Adrenal gland (tissue), 5 donors: ENCODE measurements at regions not wholly inside any gene's neighbourhood (a gene's known extent, or its start where the extent isn't known, plus 50 kb on each side); places are given as distances from the start of the nearest gene placed in this dataset.

Experiments used
- POLR2A ChIP-seq, 2 donors: fragments of 450-650 bp; IDR thresholded peaks; one replicate each; pipeline ENCODE4 v1.6.1; 2017; ENCODE audit warnings: antibody characterized with exemption in 2 of 2, mild to moderate bottlenecking in 2 of 2, moderate library complexity in 1 of 2
- TF ChIP-seq, protein P1 (sequence below), 6 experiments: fragments of 450-650 bp in 4 of 6; fragments of 200-600 bp in 2 of 6; sonication (generic) in 1 of 6; IDR thresholded peaks; 1 replicate in 5 of 6; 2 replicates in 1 of 6; pipeline versions ENCODE4 v1.5.1 to v1.8.0; 2016 to 2021; ENCODE audit warnings: antibody characterized with exemption in 6 of 6, mild to moderate bottlenecking in 2 of 6, moderate library complexity in 1 of 6
- donor health status: DM: no; HTN: no; CAD: no.

DNA sequence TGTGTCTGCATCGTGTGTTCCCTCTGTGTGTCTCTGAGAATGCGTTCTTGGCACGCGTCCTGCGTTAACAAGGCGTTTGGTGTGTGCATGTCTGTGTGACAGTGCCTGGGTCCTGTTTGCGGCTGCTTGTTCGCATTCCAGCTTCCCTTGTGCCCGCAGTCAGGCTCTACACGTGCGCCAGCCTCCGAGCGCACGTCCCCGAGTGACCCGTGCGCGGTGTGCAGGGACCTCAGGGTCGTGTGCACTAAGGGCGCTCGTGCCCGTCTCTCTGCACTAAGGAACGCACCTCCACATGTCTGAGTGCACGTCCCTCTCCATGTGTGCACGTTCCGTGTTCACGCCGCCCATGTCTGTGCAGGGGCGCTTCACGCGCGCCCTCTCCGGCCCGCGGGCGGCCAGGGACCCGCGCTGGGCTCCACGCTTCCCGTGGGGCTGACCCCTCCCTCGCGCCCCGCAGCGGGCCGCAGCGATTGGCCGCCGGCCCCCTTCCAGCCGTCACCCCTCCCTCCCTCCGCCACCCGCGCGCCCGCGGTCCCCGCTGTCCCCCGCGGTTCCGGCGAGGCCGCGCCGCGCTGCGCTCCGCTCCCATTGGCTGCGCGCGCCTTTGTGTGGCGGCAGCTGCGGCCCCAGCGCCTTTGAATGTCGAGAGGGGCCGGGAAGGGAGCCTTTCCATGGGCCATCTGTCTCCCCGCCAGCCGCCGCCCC lies 229.4 kb downstream of the HAUS1 start:
- TF ChIP-seq, protein P1, sequence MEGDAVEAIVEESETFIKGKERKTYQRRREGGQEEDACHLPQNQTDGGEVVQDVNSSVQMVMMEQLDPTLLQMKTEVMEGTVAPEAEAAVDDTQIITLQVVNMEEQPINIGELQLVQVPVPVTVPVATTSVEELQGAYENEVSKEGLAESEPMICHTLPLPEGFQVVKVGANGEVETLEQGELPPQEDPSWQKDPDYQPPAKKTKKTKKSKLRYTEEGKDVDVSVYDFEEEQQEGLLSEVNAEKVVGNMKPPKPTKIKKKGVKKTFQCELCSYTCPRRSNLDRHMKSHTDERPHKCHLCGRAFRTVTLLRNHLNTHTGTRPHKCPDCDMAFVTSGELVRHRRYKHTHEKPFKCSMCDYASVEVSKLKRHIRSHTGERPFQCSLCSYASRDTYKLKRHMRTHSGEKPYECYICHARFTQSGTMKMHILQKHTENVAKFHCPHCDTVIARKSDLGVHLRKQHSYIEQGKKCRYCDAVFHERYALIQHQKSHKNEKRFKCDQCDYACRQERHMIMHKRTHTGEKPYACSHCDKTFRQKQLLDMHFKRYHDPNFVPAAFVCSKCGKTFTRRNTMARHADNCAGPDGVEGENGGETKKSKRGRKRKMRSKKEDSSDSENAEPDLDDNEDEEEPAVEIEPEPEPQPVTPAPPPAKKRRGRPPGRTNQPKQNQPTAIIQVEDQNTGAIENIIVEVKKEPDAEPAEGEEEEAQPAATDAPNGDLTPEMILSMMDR (IDR thresholded peaks at IDR 0.05) = no peak
- TF ChIP-seq POLR2A (IDR thresholded peaks at IDR 0.05) = no peak
